ENCODE measurements at regions not wholly inside any gene's neighbourhood (a gene's known extent, or its start where the extent isn't known, plus 50 kb on each side); places are given as distances from the start of the nearest gene placed in this dataset.
A peak's percentile ranks its signal among the peaks of the same experiment; 100 is the strongest.

DNA sequence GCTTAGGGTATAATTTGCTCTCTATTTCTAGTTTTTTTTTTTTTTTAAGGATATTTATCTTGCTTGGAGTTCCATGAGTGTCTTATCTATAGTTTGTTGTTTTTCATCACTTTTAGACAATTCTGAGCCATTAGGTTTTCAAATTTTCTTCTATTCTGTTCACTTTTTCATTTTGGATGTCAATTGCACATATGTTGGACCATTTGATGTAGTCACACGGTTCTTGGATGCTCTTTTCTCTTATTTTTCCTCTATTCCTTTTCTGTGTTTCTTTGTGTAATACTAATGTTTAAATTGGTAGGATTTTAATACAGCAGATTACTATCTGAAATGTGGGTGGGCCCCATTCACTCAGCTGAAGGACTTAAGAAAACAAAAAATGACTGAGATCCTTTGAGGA lies 292.6 kb downstream of the CALCRL start:
- peak; percentile 3 for DNase-seq (ENCODE audit: low read depth)
- TF ChIP-seq, protein P1, sequence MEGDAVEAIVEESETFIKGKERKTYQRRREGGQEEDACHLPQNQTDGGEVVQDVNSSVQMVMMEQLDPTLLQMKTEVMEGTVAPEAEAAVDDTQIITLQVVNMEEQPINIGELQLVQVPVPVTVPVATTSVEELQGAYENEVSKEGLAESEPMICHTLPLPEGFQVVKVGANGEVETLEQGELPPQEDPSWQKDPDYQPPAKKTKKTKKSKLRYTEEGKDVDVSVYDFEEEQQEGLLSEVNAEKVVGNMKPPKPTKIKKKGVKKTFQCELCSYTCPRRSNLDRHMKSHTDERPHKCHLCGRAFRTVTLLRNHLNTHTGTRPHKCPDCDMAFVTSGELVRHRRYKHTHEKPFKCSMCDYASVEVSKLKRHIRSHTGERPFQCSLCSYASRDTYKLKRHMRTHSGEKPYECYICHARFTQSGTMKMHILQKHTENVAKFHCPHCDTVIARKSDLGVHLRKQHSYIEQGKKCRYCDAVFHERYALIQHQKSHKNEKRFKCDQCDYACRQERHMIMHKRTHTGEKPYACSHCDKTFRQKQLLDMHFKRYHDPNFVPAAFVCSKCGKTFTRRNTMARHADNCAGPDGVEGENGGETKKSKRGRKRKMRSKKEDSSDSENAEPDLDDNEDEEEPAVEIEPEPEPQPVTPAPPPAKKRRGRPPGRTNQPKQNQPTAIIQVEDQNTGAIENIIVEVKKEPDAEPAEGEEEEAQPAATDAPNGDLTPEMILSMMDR (IDR thresholded peaks at IDR 0.05; ENCODE audit: insufficient read depth, low read depth, low read length) = no peak
- H3K4me3 ChIP-seq (ENCODE audit: low read depth, low read length) = no peak overlapping the region

DNA sequence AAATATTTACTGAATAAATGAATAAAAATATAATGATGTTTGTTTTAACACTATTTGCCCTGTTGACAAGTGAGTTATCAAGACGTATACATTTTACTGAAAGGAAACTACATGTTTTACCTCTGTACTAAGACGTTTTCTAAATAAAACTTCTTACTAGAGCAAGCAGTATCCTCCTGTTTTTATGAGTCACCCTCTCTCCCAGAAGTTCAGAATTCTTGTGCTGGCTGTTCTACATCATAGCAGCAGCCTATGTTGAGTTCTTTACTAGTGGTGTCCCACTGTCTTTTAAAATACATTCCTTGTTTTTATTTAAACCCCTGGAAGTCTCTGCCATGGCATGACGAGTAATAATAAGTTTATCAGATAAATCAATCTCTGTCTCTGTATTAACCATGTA lies 297.4 kb downstream of the CALCRL start:
- no peak overlapping the region for H3K4me3 ChIP-seq (ENCODE audit: low read depth, low read length)
- peak; percentile 56 for DNase-seq (ENCODE audit: low read depth)
- TF ChIP-seq, protein P1 (IDR thresholded peaks at IDR 0.05; ENCODE audit: insufficient read depth, low read depth, low read length) = no peak

DNA sequence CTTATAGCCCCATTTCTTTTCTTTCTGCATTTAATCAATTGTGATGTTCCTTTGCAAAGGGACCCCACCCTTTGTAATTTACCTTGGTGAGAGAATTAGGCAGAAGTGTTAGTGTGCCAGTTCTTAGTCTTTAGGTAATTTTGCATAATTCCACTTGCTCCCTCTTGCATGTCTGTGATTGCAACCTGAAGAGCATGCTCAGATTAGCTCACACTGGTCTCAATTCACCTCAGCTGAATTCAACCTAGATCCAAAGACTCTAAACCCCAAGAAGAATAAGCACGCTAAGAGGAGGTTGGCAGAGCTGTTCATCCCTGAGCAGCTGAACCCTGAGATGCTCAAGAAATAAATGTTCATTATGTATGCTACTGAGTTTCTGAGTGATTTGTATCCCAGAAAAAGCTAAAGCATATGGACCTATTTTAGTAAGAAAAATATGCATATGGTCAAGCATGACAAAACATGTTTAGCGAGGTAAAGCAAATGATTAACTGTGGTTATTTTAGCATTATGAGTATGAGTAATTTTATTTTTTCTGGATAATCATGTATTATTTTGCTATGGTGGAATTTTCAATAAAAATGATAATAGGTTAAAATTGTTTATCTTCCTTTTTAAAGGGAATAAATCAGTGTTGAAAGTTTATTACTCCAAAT lies 299.2 kb upstream of the ZSWIM2 start:
- no peak overlapping the region for H3K4me3 ChIP-seq (ENCODE audit: low read depth, low read length)
- DNase-seq (ENCODE audit: low read depth) = no peak
- TF ChIP-seq, protein P1 (IDR thresholded peaks at IDR 0.05; ENCODE audit: insufficient read depth, low read depth, low read length) = no peak

DNA sequence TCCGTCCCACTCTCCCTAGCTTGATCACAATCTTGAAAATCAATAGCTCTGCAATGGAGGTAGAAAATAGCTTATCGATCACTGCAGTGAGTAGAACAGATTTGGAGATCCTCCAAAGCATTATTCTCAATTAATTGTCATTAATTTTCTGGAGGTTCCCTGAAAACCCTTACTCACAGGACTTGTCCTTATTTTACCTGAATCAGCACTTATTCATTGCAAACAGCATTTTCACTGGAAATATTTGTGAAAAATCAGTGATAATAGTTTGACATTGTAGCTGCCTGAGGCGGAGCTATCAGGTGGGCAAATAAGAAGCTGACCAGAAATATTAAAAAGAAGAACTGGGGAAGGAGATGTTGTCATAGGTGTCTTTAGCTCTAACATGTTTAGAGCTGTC lies 294.6 kb upstream of the ZSWIM2 start:
- TF ChIP-seq, protein P1 (IDR thresholded peaks at IDR 0.05; ENCODE audit: insufficient read depth, low read depth, low read length) = no peak
- no peak for DNase-seq (ENCODE audit: low read depth)
- no peak overlapping the region for H3K4me3 ChIP-seq (ENCODE audit: low read depth, low read length)

DNA sequence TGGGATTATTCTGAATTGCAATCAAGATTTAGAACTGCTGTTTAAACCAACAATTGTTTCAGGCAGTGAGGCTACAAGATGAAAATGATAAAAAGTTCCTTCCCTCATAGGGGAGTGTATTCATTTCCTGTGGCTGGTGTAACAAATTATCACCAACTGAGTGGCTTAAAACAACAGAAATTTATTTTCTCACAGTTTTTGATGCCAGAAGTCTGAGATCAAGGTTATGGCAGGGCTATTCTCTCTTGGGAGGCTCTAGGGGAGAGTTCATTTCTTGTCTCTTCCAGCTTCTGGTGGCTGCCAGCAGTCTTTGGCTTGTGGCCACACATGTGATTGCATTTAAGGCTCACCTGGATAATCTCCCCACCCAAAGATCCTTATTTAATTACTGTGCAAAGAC lies 290.5 kb upstream of the ZSWIM2 start:
- no peak overlapping the region for H3K4me3 ChIP-seq (ENCODE audit: low read depth, low read length)
- no peak for DNase-seq (ENCODE audit: low read depth)
- TF ChIP-seq, protein P1 (IDR thresholded peaks at IDR 0.05; ENCODE audit: insufficient read depth, low read depth, low read length) = no peak

DNA sequence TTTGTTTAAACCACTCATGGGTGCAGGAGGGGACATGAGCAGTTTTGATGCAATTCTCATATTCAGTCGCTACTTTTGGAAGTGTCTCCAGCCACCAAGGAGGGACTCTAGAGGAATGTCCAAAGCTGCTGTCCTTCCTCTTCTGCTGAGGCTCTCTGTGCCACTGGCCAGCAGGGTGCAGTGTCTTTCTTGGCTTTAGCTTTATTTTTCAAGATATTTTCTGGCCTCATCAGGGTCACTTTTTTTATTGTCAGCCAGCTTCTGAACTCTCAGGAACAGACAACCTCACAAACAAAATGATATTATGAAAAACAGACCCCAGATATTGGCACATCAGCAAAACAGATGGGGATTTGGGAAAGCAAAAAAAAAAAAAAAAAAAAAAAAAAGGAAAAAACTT lies 289.3 kb upstream of the ZSWIM2 start:
- H3K4me3 ChIP-seq (ENCODE audit: low read depth, low read length) = no peak overlapping the region
- TF ChIP-seq, protein P1 (IDR thresholded peaks at IDR 0.05; ENCODE audit: insufficient read depth, low read depth, low read length) = peak; percentile 73
- peak; percentile 53 for DNase-seq (ENCODE audit: low read depth)

DNA sequence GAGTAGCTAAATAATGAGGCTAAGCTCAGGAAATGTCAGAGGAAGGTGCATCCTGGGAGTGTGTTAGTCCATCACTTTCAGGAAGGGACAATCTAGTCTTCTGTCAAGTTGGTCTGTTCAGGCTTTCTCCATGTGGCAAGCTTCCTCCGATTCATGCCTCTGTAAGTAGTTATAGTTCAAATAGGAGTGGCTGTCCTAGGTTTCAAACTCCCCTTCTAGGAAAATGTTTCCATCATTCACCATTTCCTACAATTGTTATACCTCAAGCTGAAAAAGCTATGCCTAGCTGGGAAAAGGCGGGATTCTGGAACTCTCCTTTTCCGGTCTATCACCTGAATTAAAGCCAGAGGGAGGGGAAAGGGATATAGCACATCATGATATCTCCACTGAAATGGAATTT lies 287.7 kb upstream of the ZSWIM2 start:
- TF ChIP-seq, protein P1 (IDR thresholded peaks at IDR 0.05; ENCODE audit: insufficient read depth, low read depth, low read length) = no peak
- DNase-seq (ENCODE audit: low read depth) = no peak
- no peak overlapping the region for H3K4me3 ChIP-seq (ENCODE audit: low read depth, low read length)
